K562 (cell line): ENCODE measurements at regions not wholly inside any gene's neighbourhood (a gene's known extent, or its start where the extent isn't known, plus 50 kb on each side); places are given as distances from the start of the nearest gene placed in this dataset.
A peak's percentile ranks its signal among the peaks of the same experiment; 100 is the strongest.
"Not testable (repeated sequence)": the region's sequence is repeated elsewhere in the genome, so short reads cannot be mapped to it uniquely, and the experiment has no call there.

Experiments used
- ATAC-seq: fragments of 200-7000 bp; cut with Tn5 transposase; 3 replicates; pipeline ENCODE4 v1.9.1; 2020; ENCODE audit warnings: moderate library complexity
- BruUV-seq: library from RNA; stranded (reverse); fragments of 400-500 nt; replicated peaks from 2 replicates; lab custom pipeline; 2021; lab: Mats Ljungman, UMichigan
- CTCF ChIA-PET: fragments of 300-600 bp; formaldehyde crosslinking; extraction: SDS; loops from one replicate; lab custom pipeline; 2021; ENCODE audit warnings: low intra/inter-chr PET ratio; lab: Yijun Ruan, JAX
- POLR2A ChIA-PET: fragments of 300-600, 350-650 bp; sonication (Branson Sonifier 250); formaldehyde crosslinking; extraction: SDS; loops from one replicate; lab custom pipeline; 2021; ENCODE audit warnings: antibody characterized with exemption, inconsistent platforms; lab: Yijun Ruan, JAX
- DNase-seq, 4 experiments: peaks; one replicate each; pipeline versions ENCODE4 v3.0.0 to v3.0.0-alpha.2; 2011 to 2018; ENCODE audit warnings: low spot score in 3 of 4, mixed read lengths in 3 of 4; ENCODE audit errors: extremely low read depth in 1 of 4
- FAIRE-seq: peaks from 2 replicates; lab custom pipeline; 2011; peaks lifted over from hg19 to GRCh38; lab: Jason Lieb, UNC
- H2AFZ ChIP-seq: 2 replicates; pipeline ENCODE4 v1.6.0; 2011; ENCODE audit warnings: low read depth, low read length, control low read depth, inconsistent platforms
- H3K27ac ChIP-seq: fragments of 200-600 bp; 3 replicates; pipeline ENCODE4 v1.8.0; 2011; ENCODE audit warnings: low read depth, mild to moderate bottlenecking, control low read depth, inconsistent platforms, low read length, moderate library complexity, mixed read lengths; ENCODE audit errors: extremely low read depth
- H3K27me3 ChIP-seq, 2 experiments: fragments of 300-600 bp in 1 of 2; 2 replicates in 1 of 2; 3 replicates in 1 of 2; pipeline versions ENCODE4 v1.6.0 to v1.8.0; 2011; ENCODE audit warnings: inconsistent platforms in 2 of 2, low read length in 2 of 2, mild to moderate bottlenecking in 1 of 2, mixed read lengths in 1 of 2, moderate library complexity in 1 of 2; ENCODE audit not compliant: control insufficient read depth in 2 of 2, insufficient read depth in 2 of 2
- H3K36me3 ChIP-seq: fragments of 300-600 bp; 3 replicates; pipeline ENCODE4 v1.8.0; 2011; ENCODE audit warnings: mild to moderate bottlenecking, low read length, inconsistent platforms; ENCODE audit not compliant: control insufficient read depth, insufficient read depth
- H3K4me1 ChIP-seq, 2 experiments: fragments of 200-600 bp in 1 of 2; replicated peaks in 1 of 2; 2 replicates in 1 of 2; 3 replicates in 1 of 2; pipeline versions ENCODE4 v1.5.1 to v1.8.0; 2011; ENCODE audit warnings: inconsistent platforms in 2 of 2, low read length in 2 of 2, mild to moderate bottlenecking in 1 of 2, mixed read lengths in 1 of 2, moderate library complexity in 1 of 2; ENCODE audit not compliant: control insufficient read depth in 2 of 2, insufficient read depth in 2 of 2
- H3K4me2 ChIP-seq: 2 replicates; pipeline ENCODE4 v1.6.1; 2011; ENCODE audit warnings: low read length, control low read depth, inconsistent platforms, mixed read lengths; ENCODE audit not compliant: insufficient read depth
- H3K4me3 ChIP-seq: fragments of 200-600 bp; sonication (generic), shearing (Covaris generic); 2 replicates; pipeline ENCODE4 v1.5.1; 2016; ENCODE audit warnings: control low read depth, inconsistent platforms
- H3K79me2 ChIP-seq: fragments of 200-600 bp; 3 replicates; pipeline ENCODE4 v1.8.0; 2011; ENCODE audit warnings: low read length, inconsistent platforms; ENCODE audit not compliant: control insufficient read depth, insufficient read depth
- H3K9ac ChIP-seq, 2 experiments: 2 replicates each; pipeline versions ENCODE4 v1.6.0 to v1.6.1; 2011; ENCODE audit warnings: low read depth in 2 of 2, low read length in 2 of 2, control low read depth in 1 of 2, inconsistent platforms in 1 of 2, mild to moderate bottlenecking in 1 of 2, mixed read lengths in 1 of 2; ENCODE audit not compliant: insufficient read depth in 1 of 2
- H3K9me1 ChIP-seq: one replicate; pipeline ENCODE4 v1.6.0; 2011; ENCODE audit warnings: inconsistent platforms, mild to moderate bottlenecking, low read length, moderate library complexity; ENCODE audit not compliant: control insufficient read depth, insufficient read depth
- H3K9me3 ChIP-seq: replicated peaks from 2 replicates; pipeline ENCODE4 v1.5.1; 2011; ENCODE audit warnings: low read depth, low read length, inconsistent platforms; ENCODE audit not compliant: control insufficient read depth, insufficient read depth
- H4K20me1 ChIP-seq: replicated peaks from 2 replicates; pipeline ENCODE4 v1.6.1; 2011; ENCODE audit warnings: low read length, inconsistent platforms, mixed read lengths; ENCODE audit not compliant: control insufficient read depth, insufficient read depth
- ZNF398 ChIP-seq: fragments of 250-450 bp; sonication (Bioruptor Pico); IDR thresholded peaks from 2 replicates; pipeline ENCODE4 v1.8.0; 2021; ENCODE audit warnings: moderate library complexity, mild to moderate bottlenecking, inconsistent platforms
- WGBS: fragments of 100-300 bp; shearing (Covaris generic); methylation state at CpG from one replicate; pipeline ENCODE4 v1.1.6; 2016; ENCODE audit warnings: low coverage, mixed read lengths; ENCODE audit not compliant: insufficient coverage; ENCODE audit errors: missing lambda C conversion rate; 5-methylcytosine and 5-hydroxymethylcytosine counted together
- in situ Hi-C: fragments of 300-500 bp; cut with MboI; formaldehyde crosslinking; loops from 4 replicates; pipeline ENCODE4 v1.15.0; 2018; ENCODE audit warnings: inconsistent platforms, mixed read lengths
- intact Hi-C: fragments of 100-400 bp; cut with micrococcal nuclease; formaldehyde crosslinking; loops from 2 replicates; pipeline ENCODE4 v1.14.2; 2022
- TF ChIP-seq, protein P1 (sequence below): fragments of 450-650 bp; IDR thresholded peaks from 2 replicates; pipeline ENCODE4 v1.6.1; 2017; ENCODE audit warnings: antibody characterized with exemption, mild to moderate bottlenecking

GRCh38 chr7:6988608-6989007 is 162.5 kb upstream of the CCZ1B start (continued):
- TF ChIP-seq ZNF398 (CRISPR knock-in tag), result 0 out of 2 replicates have a peak, but pooled peaks have one; percentile 19
- TF ChIP-seq, protein P1, sequence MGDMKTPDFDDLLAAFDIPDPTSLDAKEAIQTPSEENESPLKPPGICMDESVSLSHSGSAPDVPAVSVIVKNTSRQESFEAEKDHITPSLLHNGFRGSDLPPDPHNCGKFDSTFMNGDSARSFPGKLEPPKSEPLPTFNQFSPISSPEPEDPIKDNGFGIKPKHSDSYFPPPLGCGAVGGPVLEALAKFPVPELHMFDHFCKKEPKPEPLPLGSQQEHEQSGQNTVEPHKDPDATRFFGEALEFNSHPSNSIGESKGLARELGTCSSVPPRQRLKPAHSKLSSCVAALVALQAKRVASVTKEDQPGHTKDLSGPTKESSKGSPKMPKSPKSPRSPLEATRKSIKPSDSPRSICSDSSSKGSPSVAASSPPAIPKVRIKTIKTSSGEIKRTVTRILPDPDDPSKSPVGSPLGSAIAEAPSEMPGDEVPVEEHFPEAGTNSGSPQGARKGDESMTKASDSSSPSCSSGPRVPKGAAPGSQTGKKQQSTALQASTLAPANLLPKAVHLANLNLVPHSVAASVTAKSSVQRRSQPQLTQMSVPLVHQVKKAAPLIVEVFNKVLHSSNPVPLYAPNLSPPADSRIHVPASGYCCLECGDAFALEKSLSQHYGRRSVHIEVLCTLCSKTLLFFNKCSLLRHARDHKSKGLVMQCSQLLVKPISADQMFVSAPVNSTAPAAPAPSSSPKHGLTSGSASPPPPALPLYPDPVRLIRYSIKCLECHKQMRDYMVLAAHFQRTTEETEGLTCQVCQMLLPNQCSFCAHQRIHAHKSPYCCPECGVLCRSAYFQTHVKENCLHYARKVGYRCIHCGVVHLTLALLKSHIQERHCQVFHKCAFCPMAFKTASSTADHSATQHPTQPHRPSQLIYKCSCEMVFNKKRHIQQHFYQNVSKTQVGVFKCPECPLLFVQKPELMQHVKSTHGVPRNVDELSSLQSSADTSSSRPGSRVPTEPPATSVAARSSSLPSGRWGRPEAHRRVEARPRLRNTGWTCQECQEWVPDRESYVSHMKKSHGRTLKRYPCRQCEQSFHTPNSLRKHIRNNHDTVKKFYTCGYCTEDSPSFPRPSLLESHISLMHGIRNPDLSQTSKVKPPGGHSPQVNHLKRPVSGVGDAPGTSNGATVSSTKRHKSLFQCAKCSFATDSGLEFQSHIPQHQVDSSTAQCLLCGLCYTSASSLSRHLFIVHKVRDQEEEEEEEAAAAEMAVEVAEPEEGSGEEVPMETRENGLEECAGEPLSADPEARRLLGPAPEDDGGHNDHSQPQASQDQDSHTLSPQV, result peak; percentile 98

- H3K27me3 ChIP-seq, H3K79me2 ChIP-seq, H4K20me1 ChIP-seq, H3K4me2 ChIP-seq, DNase-seq, CTCF ChIA-PET, H3K4me3 ChIP-seq, H3K9me1 ChIP-seq, FAIRE-seq, H3K9me3 ChIP-seq, H3K9ac ChIP-seq, BruUV-seq, H3K27ac ChIP-seq, ATAC-seq, POLR2A ChIA-PET, H2AFZ ChIP-seq, H3K36me3 ChIP-seq, in situ Hi-C loops: not testable (repeated sequence)
- H3K4me1 ChIP-seq, result peaks cover 1 to 15% of the 10 kb centered on the region in 2 experiments; a peak in 4 of 5 replicates
- 75% methylated on average over 5 of the region's 5 CpGs for WGBS
- intact Hi-C loops, result loop anchor here (10.0 kb wide), 2 partner anchors 55 to 195 kb away; partner anchors contain the start of gene C1GALT1
These were observed 163.9 kb upstream of the CCZ1B start for GRCh38 chr7:6989968-6990367.
